Activated CD4-positive, alpha-beta memory T cell treated with anti-CD3 and anti-CD28 coated beads, Interleukin-2, amount 10 ng/mL, durations not matched to agents 7 days and 5 days (primary cell): ENCODE measurements at regions not wholly inside any gene's neighbourhood (a gene's known extent, or its start where the extent isn't known, plus 50 kb on each side); places are given as distances from the start of the nearest gene placed in this dataset.
"Not testable (repeated sequence)": the region's sequence is repeated elsewhere in the genome, so short reads cannot be mapped to it uniquely, and the experiment has no call there.

Experiments
- CTCF ChIA-PET: fragments of 350-600 bp; sonication (Branson Sonifier 250); formaldehyde crosslinking; loops from one replicate; lab custom pipeline; 2021; ENCODE audit warnings: antibody characterized with exemption, inconsistent platforms; lab: Charles Lee
- POLR2A ChIA-PET: fragments of 350-600 bp; sonication (Branson Sonifier 250); formaldehyde crosslinking; loops from one replicate; lab custom pipeline; 2021; ENCODE audit warnings: antibody characterized with exemption; lab: Charles Lee
- DNase-seq: peaks from one replicate; pipeline ENCODE4 v3.0.0-alpha.2; 2020
- H3K27ac Mint-ChIP-seq: one replicate; pipeline ENCODE4 v1.8.0; 2021; ENCODE audit warnings: mild to moderate bottlenecking, mixed read lengths
- H3K27me3 Mint-ChIP-seq: one replicate; pipeline ENCODE4 v1.8.0; 2021; ENCODE audit warnings: mixed read lengths
- H3K36me3 Mint-ChIP-seq: one replicate; pipeline ENCODE4 v1.8.0; 2021; ENCODE audit warnings: low read depth, mixed read lengths
- H3K4me1 Mint-ChIP-seq: one replicate; pipeline ENCODE4 v1.8.0; 2021; ENCODE audit warnings: mixed read lengths
- H3K4me3 Mint-ChIP-seq: one replicate; pipeline ENCODE4 v1.8.0; 2021; ENCODE audit warnings: mild to moderate bottlenecking, mixed read lengths
- H3K9me3 Mint-ChIP-seq: one replicate; pipeline ENCODE4 v1.8.0; 2021; ENCODE audit warnings: mixed read lengths

GRCh38 chr12:75954749-75955148 lies 76.8 kb downstream of the PHLDA1 start:
- H3K36me3 Mint-ChIP-seq = no peaks in the 10 kb centered on the region
- no peak overlapping the region for H3K27ac Mint-ChIP-seq
- ChIA-PET CTCF (interaction anchor here (0.8 kb wide), 1 partner anchor 8 kb away, joined by 3 read pairs; no protein-coding TSS in a partner anchor), POLR2A (interaction anchor here (1.2 to 1.6 kb wide), 2 partner anchors 9 to 77 kb away, joined by 3 to 6 read pairs; partner anchors contain the start of gene PHLDA1)
- no peak for DNase-seq
- H3K9me3 Mint-ChIP-seq = no peaks in the 10 kb centered on the region
- H3K27me3 Mint-ChIP-seq = no peaks in the 10 kb centered on the region
- peaks cover 29% of the 10 kb centered on the region for H3K4me1 Mint-ChIP-seq
- no peak overlapping the region for H3K4me3 Mint-ChIP-seq

DNA sequence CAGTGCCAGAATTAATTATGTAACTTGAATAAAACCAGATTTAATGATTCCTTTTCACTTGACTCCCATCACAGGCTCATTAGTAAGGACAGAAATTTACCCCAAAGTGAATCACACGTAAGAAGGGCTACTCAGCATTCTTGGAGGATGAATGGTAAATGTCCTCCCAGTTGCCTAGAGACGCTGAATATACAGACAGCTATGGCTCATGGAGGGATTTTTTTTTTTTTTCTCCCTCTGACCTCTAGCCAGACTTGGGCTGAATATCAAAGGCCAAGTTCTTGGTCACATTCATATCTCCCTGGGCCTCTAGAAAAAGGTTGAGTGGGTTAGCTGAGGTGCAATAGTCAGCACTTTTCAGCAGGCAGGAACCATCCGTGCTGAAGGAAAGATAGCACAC lies 77.5 kb downstream of the PHLDA1 start:
- no peaks in the 10 kb centered on the region for H3K27me3 Mint-ChIP-seq
- no peak for DNase-seq
- H3K27ac Mint-ChIP-seq = no peak overlapping the region
- H3K9me3 Mint-ChIP-seq = no peaks in the 10 kb centered on the region
- peaks cover 22% of the 10 kb centered on the region for H3K4me1 Mint-ChIP-seq
- ChIA-PET POLR2A (interaction anchor here (0.9 to 1.6 kb wide), 2 partner anchors 9 to 14 kb away, joined by 3 to 6 read pairs; no protein-coding TSS in a partner anchor), CTCF (interaction anchor here (0.8 kb wide), 1 partner anchor 8 kb away, joined by 3 read pairs; no protein-coding TSS in a partner anchor)
- no peak overlapping the region for H3K4me3 Mint-ChIP-seq
- H3K36me3 Mint-ChIP-seq = no peaks in the 10 kb centered on the region

- Mint-ChIP-seq H3K27ac (no peak overlapping the region), H3K4me3 (no peak overlapping the region), H3K4me1 (peaks cover 16% of the 10 kb centered on the region), H3K36me3 (no peaks in the 10 kb centered on the region), H3K9me3 (no peaks in the 10 kb centered on the region), H3K27me3 (no peaks in the 10 kb centered on the region)
- CTCF ChIA-PET = no interaction called here
- POLR2A ChIA-PET = interaction anchor here (0.5 to 1.6 kb wide), 4 partner anchors 8 to 173 kb away, joined by 3 to 6 read pairs (median 3); no protein-coding TSS in a partner anchor
- DNase-seq = no peak
Measured at GRCh38 chr12:75953312-75953906, 78.2 kb downstream of the PHLDA1 start.

- ChIA-PET CTCF (interaction anchor here (0.7 kb wide), 1 partner anchor 301 kb away, joined by 3 read pairs; no protein-coding TSS in a partner anchor), POLR2A (interaction anchor here (1.0 to 1.4 kb wide), 3 partner anchors 26 to 80 kb away, joined by 3 to 4 read pairs (median 4); partner anchors contain the start of gene PHLDA1)
- H3K36me3 Mint-ChIP-seq = no peaks in the 10 kb centered on the region
- H3K9me3 Mint-ChIP-seq = no peaks in the 10 kb centered on the region
- H3K27me3 Mint-ChIP-seq = no peaks in the 10 kb centered on the region
- H3K4me3 Mint-ChIP-seq = no peak overlapping the region
- H3K27ac Mint-ChIP-seq = no peak overlapping the region
- H3K4me1 Mint-ChIP-seq = peaks cover 20% of the 10 kb centered on the region
- DNase-seq = no peak
Measured at GRCh38 chr12:75951399-75952278, 79.9 kb downstream of the PHLDA1 start.

- Mint-ChIP-seq H3K27me3 (no peaks in the 10 kb centered on the region), H3K4me3 (no peak overlapping the region), H3K4me1 (peaks cover 33% of the 10 kb centered on the region), H3K36me3 (no peaks in the 10 kb centered on the region), H3K27ac (no peak overlapping the region), H3K9me3 (no peaks in the 10 kb centered on the region)
- no peak for DNase-seq
- ChIA-PET POLR2A (no interaction called here), CTCF (interaction anchor here (1.3 to 1.7 kb wide), 2 partner anchors 12 to 32 kb away, joined by 3 read pairs; no protein-coding TSS in a partner anchor)
Measured at GRCh38 chr12:75947156-75947723, 84.3 kb downstream of the PHLDA1 start.

GRCh38 chr12:75945581-75945980 lies 86.0 kb downstream of the PHLDA1 start:
- no peak for DNase-seq
- POLR2A ChIA-PET = interaction anchor here (0.9 to 3.8 kb wide), 9 partner anchors 8 to 85 kb away, joined by 3 to 50 read pairs (median 14); partner anchors contain the start of gene PHLDA1
- H3K27ac Mint-ChIP-seq = peak overlapping the region; percentile 99
- no peaks in the 10 kb centered on the region for H3K9me3 Mint-ChIP-seq
- peaks cover 34% of the 10 kb centered on the region for H3K4me1 Mint-ChIP-seq
- peaks cover 2% of the 10 kb centered on the region for H3K36me3 Mint-ChIP-seq
- no peaks in the 10 kb centered on the region for H3K27me3 Mint-ChIP-seq
- H3K4me3 Mint-ChIP-seq = no peak overlapping the region
- CTCF ChIA-PET = interaction anchor here (0.9 to 3.8 kb wide), 3 partner anchors 10 to 86 kb away, joined by 3 to 23 read pairs (median 17); partner anchors contain the start of gene PHLDA1

- no peak for DNase-seq
- Mint-ChIP-seq H3K27me3 (no peaks in the 10 kb centered on the region), H3K4me3 (peak overlapping the region; percentile 50), H3K36me3 (peaks cover 5% of the 10 kb centered on the region), H3K9me3 (no peaks in the 10 kb centered on the region), H3K4me1 (peaks cover 36% of the 10 kb centered on the region), H3K27ac (peak overlapping the region; percentile 99)
- POLR2A ChIA-PET = interaction anchor here (0.9 to 3.8 kb wide), 12 partner anchors 9 to 464 kb away, joined by 3 to 50 read pairs (median 9); partner anchors contain the start of genes GLIPR1 and PHLDA1
- CTCF ChIA-PET = interaction anchor here (0.9 to 3.8 kb wide), 3 partner anchors 10 to 87 kb away, joined by 3 to 23 read pairs (median 17); partner anchors contain the start of gene PHLDA1
Measured at GRCh38 chr12:75944905-75945432, 86.6 kb downstream of the PHLDA1 start.

GRCh38 chr12:75944097-75944904 lies 87.3 kb downstream of the PHLDA1 start:
- CTCF ChIA-PET = interaction anchor here (0.9 to 3.8 kb wide), 3 partner anchors 9 to 88 kb away, joined by 3 to 23 read pairs (median 17); partner anchors contain the start of gene PHLDA1
- peak; percentile 31 for DNase-seq
- peak overlapping the region; percentile 50 for H3K4me3 Mint-ChIP-seq

GRCh38 chr12:75943730-75944096 lies 87.9 kb downstream of the PHLDA1 start:
- ChIA-PET CTCF (interaction anchor here (2.6 to 3.8 kb wide), 2 partner anchors 9 to 88 kb away, joined by 17 to 23 read pairs; partner anchors contain the start of gene PHLDA1), POLR2A (interaction anchor here (0.6 to 3.8 kb wide), 11 partner anchors 10 to 302 kb away, joined by 3 to 50 read pairs (median 12); partner anchors contain the start of gene PHLDA1)
- Mint-ChIP-seq H3K4me3 (peak overlapping the region; percentile 50), H3K27ac (peak overlapping the region; percentile 99), H3K9me3 (no peaks in the 10 kb centered on the region), H3K27me3 (no peaks in the 10 kb centered on the region), H3K36me3 (peaks cover 5% of the 10 kb centered on the region), H3K4me1 (peaks cover 38% of the 10 kb centered on the region)
- no peak for DNase-seq

More at GRCh38 chr12:75944097-75944904, 87.3 kb downstream of the PHLDA1 start:
- Mint-ChIP-seq H3K4me1 (peaks cover 38% of the 10 kb centered on the region), H3K36me3 (peaks cover 5% of the 10 kb centered on the region), H3K9me3 (no peaks in the 10 kb centered on the region), H3K27me3 (no peaks in the 10 kb centered on the region), H3K27ac (peak overlapping the region; percentile 99)
- POLR2A ChIA-PET = interaction anchor here (0.6 to 3.8 kb wide), 15 partner anchors 10 to 464 kb away, joined by 3 to 50 read pairs (median 5); partner anchors contain the start of genes GLIPR1 and PHLDA1

DNA sequence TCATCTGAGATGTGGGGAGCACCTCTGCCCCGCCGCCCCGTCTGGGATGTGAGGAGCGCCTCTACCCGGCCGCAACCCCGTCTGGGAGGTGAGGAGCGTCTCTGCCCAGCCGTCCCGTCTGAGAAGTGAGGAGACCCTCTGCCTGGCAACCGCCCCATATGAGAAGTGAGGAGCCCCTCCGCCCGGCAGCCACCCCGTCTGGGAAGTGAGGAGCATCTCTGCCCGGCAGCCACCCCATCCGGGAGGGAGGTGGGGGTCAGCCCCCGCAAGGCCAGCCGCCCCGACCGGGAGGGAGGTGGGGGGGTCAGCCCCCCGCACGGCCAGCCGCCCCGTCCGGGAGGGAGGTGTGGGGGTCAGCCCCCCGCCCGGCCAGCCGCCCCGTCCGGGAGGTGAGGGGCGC lies 89.9 kb downstream of the PHLDA1 start:
- H3K4me3 Mint-ChIP-seq, DNase-seq, H3K27ac Mint-ChIP-seq, CTCF ChIA-PET, H3K36me3 Mint-ChIP-seq, H3K27me3 Mint-ChIP-seq, POLR2A ChIA-PET, H3K9me3 Mint-ChIP-seq: not testable (repeated sequence)
- H3K4me1 Mint-ChIP-seq = peaks cover 34% of the 10 kb centered on the region

GRCh38 chr12:75939016-75939642 lies 92.4 kb downstream of the PHLDA1 start:
- no peak overlapping the region for H3K4me3 Mint-ChIP-seq
- no peaks in the 10 kb centered on the region for H3K9me3 Mint-ChIP-seq
- H3K27me3 Mint-ChIP-seq = no peaks in the 10 kb centered on the region
- peaks cover 5% of the 10 kb centered on the region for H3K36me3 Mint-ChIP-seq
- peaks cover 23% of the 10 kb centered on the region for H3K4me1 Mint-ChIP-seq
- CTCF ChIA-PET = interaction anchor here (1.2 kb wide), 1 partner anchor 90 kb away, joined by 3 read pairs; no protein-coding TSS in a partner anchor
- H3K27ac Mint-ChIP-seq = no peak overlapping the region
- POLR2A ChIA-PET = interaction anchor here (0.9 to 8.5 kb wide), 5 partner anchors 15 to 91 kb away, joined by 3 to 123 read pairs (median 14); partner anchors contain the start of gene PHLDA1
- no peak for DNase-seq
